Omental fat pad (tissue), 3 donors: ENCODE measurements at regions not wholly inside any gene's neighbourhood (a gene's known extent, or its start where the extent isn't known, plus 50 kb on each side); places are given as distances from the start of the nearest gene placed in this dataset.

Source experiments
- ATAC-seq: fragments of 150-250 bp; one replicate; pipeline ENCODE4 v1.9.1; 2016; ENCODE audit warnings: mild to moderate bottlenecking, moderate library complexity; ENCODE audit not compliant: low FRiP score
- DNase-seq: peaks from one replicate; pipeline ENCODE4 v3.0.0-alpha.2; 2019; ENCODE audit warnings: low spot score
- TF ChIP-seq, protein P1 (sequence below), 3 donors: fragments of 450-650 bp; IDR thresholded peaks; one replicate each; pipeline ENCODE4 v1.5.1; 2016 to 2017; ENCODE audit warnings: antibody characterized with exemption in 3 of 3, mild to moderate bottlenecking in 3 of 3, moderate library complexity in 2 of 3

DNA sequence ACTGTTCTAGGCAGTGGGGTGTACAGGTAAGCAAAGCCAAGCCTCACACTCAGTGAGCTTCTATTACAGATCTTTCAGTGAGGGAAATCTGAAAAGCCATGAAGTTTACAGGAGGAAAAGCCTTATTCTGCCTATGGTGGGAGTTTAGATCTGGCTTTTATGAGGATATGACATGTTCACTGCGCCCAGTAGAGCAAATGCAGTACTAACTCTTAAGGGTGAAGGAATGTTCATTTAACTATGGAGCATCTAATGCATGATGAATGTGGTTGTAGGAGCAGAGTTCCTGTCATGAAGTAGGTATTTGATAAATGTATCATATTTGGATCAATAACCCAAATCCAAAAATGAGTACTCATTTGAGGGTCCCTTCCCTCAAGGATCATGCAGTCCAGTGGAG lies 230.2 kb upstream of the PAPPA start:
- ATAC-seq = no peak
- DNase-seq = no peak
- TF ChIP-seq, protein P1, sequence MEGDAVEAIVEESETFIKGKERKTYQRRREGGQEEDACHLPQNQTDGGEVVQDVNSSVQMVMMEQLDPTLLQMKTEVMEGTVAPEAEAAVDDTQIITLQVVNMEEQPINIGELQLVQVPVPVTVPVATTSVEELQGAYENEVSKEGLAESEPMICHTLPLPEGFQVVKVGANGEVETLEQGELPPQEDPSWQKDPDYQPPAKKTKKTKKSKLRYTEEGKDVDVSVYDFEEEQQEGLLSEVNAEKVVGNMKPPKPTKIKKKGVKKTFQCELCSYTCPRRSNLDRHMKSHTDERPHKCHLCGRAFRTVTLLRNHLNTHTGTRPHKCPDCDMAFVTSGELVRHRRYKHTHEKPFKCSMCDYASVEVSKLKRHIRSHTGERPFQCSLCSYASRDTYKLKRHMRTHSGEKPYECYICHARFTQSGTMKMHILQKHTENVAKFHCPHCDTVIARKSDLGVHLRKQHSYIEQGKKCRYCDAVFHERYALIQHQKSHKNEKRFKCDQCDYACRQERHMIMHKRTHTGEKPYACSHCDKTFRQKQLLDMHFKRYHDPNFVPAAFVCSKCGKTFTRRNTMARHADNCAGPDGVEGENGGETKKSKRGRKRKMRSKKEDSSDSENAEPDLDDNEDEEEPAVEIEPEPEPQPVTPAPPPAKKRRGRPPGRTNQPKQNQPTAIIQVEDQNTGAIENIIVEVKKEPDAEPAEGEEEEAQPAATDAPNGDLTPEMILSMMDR (IDR thresholded peaks at IDR 0.05) = no peak

DNA sequence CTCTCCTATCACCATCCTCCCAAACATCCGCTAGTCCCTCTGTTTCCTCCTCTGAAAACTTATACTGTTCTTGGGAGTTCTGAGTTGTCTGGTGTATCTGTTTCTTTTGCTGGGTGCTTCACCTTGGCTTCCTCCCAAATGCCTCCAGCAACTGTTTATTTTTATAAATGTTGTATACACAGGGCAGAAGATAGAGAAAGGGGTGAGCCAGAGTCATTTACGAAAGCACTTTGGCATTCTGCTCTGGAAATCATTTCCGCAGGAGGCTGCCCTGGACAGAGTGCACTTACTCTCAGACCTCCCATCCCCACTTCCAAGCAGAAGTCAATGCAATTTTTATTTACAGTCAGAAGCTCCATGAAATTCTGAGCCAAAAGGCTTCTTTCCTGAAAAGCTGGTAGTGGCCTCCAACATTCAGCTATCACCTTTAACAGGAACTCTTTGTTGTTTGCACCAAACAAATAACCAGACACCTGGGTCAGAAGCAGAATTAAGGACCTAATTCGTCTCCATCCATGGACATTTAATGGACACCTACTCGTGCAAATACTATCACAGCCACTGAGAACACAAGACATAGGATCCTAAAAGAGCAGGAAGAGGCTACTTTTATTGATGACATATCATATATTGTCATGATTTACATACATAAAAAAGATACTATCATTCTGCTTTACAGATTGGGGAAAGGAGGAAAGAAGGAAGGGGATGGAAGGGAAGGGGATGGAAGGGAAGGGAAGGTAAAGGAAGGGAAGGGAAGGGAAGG lies 229.5 kb upstream of the PAPPA start:
- DNase-seq (no peak), ATAC-seq (peak; percentile 82)
- TF ChIP-seq, protein P1 (IDR thresholded peaks at IDR 0.05) = no peak

DNA sequence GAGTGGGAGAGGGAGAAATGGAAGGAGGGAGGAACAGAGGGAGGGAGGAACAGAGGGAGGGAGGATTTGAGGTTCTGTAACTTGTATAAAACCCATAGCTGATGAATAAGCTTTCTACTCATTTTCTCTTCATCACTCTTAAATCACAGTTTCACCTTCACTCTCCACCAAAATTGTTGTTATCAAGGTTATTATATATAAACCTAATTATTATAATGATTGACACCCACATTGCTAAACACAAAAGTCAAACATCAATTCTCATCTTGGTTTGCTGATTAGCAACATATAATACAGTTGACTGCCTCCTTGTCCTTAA lies 229.0 kb upstream of the PAPPA start:
- no peak for ATAC-seq
- no peak for DNase-seq
- TF ChIP-seq, protein P1 (IDR thresholded peaks at IDR 0.05) = no peak

DNA sequence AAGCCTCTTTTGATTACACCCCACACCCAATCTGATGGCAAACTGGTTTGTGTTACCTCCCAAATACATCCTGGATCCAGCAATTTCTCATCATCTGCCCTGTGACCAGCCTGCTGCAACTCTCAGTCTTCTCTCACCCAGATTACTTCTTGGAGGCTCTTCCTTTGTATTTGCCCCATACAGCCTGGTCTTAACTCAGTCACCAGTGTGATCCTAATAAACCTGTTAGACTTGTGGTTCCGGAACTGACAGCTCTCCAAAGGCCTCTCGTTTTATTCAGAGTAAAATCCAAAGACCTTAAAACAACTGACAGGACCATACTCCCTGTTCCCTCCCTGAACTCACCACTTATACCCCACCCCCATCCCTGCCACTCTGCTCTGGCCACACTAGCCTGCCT lies 228.2 kb upstream of the PAPPA start:
- DNase-seq (no peak), ATAC-seq (no peak)
- TF ChIP-seq, protein P1 (IDR thresholded peaks at IDR 0.05) = no peak

DNA sequence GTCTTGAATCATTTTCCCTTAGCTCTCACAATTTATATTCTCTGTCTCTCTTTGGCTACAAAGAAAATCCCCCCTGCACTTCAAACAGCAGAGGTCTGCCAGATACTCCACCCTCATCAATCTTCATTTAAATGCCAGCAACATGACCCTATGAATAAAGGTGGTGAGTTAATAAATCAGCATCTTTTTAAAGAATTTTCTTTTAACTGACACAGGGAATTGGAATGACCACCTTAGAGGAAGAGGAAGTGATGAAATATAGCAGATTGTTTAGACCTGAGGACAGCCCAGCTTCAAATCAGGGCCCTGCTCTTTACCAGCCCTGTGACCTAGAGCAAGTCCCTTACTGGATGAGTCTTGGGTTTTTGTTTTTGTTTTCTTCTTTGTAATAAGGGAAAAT lies 223.1 kb upstream of the PAPPA start:
- TF ChIP-seq, protein P1 (IDR thresholded peaks at IDR 0.05) = no peak
- ATAC-seq = no peak
- DNase-seq = no peak

DNA sequence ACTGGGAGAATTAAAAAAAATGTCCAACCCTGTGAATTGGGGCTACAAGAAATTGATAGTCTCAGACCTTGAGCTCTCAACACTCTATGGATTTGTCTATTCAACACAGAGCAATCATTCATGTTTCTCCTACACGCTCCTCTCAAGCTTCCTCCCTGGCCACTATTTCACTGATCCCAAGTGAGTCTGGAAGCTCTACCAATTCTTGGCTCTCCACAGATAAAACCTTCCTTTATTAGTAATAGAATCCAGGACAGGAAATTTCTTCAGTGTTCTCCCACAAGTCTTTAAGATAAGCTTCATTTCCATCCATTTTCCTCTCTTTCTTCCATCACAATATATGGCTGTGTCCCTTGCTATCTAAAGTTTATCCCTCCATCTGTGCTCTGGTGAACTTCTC lies 215.1 kb upstream of the PAPPA start:
- ATAC-seq (no peak), DNase-seq (no peak)
- TF ChIP-seq, protein P1 (IDR thresholded peaks at IDR 0.05) = no peak

DNA sequence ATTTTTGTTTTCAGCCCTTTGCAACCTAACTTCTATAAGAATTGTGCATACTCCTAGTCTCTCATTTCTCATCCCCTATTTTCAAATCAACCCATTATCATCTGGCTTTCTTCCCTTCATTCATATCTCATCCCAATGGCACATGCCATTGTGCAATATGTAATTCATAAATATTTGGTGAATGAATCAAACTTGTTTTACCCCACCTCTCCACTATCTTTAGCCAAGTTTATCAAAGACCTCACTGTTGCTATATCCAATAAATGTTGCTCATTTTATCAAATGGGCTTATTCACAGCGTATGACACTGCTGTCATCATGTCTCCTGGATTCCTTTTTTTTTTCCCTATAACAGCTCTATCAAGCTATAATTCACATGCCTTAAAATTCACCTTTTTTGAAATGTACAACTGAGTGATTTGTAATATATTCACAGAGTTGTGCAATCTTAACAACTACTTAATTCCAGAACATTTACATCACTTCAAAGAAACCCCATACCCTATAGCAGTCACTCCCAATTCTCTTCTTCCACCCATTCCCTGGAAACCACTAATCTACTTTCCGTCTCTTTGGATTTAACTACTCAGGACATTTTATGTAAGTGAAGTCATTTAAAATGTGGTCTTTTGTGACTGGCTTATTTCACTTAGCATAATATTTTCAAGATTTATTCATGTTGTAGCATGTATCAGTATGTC lies 214.4 kb upstream of the PAPPA start:
- DNase-seq = no peak
- TF ChIP-seq, protein P1 (IDR thresholded peaks at IDR 0.05) = no peak
- peak; percentile 68 for ATAC-seq
